ENCODE measurements at regions not wholly inside any gene's neighbourhood (a gene's known extent, or its start where the extent isn't known, plus 50 kb on each side); places are given as distances from the start of the nearest gene placed in this dataset.

DNA sequence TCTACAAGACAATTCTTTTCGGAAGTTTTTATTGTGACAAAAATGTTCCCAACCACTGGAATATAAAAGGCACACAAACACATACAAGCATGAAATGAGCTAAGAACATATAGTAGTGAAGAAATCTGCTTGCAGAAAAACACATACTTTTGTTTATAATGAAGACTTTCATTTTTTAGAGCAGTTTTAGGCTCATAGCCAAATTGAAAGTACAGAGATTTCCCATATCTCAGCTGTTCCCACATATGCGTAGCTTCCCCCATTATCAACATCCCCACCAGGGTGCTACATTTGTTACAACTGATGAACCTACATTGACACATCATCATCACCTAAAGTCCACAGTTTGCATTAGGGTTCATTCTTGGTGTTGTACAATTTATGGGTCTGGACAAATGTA, 249.4 kb downstream of the KCTD12 start:
- no peak overlapping the region for H3K4me3 ChIP-seq (ENCODE audit: low read depth, low read length)
- TF ChIP-seq, protein P1, sequence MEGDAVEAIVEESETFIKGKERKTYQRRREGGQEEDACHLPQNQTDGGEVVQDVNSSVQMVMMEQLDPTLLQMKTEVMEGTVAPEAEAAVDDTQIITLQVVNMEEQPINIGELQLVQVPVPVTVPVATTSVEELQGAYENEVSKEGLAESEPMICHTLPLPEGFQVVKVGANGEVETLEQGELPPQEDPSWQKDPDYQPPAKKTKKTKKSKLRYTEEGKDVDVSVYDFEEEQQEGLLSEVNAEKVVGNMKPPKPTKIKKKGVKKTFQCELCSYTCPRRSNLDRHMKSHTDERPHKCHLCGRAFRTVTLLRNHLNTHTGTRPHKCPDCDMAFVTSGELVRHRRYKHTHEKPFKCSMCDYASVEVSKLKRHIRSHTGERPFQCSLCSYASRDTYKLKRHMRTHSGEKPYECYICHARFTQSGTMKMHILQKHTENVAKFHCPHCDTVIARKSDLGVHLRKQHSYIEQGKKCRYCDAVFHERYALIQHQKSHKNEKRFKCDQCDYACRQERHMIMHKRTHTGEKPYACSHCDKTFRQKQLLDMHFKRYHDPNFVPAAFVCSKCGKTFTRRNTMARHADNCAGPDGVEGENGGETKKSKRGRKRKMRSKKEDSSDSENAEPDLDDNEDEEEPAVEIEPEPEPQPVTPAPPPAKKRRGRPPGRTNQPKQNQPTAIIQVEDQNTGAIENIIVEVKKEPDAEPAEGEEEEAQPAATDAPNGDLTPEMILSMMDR (IDR thresholded peaks at IDR 0.05; ENCODE audit: low read depth, low read length) = no peak
- TF ChIP-seq POLR2A (IDR thresholded peaks at IDR 0.05; ENCODE audit: extremely low read depth, insufficient read length) (no peak), MYC (IDR thresholded peaks at IDR 0.05; ENCODE audit: low read depth, low read length) (no peak)
- TF ChIP-seq, protein P2, sequence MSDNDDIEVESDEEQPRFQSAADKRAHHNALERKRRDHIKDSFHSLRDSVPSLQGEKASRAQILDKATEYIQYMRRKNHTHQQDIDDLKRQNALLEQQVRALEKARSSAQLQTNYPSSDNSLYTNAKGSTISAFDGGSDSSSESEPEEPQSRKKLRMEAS (IDR thresholded peaks at IDR 0.05; ENCODE audit: low read depth, low read length) = no peak

DNA sequence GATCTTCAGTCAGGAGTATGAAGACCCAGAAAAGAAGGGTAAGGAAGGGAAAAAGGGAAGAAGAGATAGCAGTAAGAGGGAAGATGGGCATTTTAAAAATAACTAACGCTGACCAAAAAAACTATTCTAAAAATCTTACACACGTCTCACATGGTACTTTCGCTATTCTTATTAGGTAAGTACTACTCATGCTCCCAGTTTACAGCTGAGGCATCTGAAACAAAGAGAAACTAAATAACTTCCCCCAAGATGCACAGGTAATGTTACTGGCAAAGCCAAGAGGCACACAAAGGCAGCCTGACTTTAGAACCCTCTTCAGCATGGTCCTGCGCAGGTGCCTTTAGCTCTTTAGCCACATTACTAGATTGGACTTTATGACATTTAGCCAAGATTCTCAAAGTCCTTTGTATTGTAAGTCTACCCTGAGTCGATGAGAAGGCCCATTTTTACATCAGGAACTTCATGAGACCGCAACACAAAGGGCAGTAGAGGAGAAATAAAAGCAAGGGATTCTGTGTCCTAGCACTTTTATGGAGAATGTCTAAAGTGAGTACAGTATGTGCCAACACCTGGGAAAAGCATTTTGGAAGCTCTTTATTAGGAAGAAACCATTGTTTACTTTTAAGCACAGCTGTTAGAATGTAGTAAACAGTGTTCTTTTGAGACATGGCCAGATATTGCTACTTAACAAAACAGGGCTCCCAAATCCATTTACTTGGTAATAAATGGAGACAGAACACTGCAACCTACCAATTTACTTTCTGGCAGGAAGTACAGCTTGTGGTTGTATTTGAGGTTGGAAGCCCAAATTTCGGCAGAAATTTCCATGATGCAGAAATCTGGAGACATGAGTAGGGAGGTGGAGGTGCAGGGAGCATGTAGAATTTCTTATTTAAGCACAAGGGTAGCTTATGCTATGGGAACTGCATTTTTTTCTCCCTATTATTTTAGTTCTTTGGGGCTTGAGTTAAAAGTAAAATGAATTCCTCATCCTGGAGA, 250.7 kb downstream of the KCTD12 start:
- DNase-seq (ENCODE audit: low read depth) = no peak
- H3K4me3 ChIP-seq (ENCODE audit: low read depth, low read length) = no peak overlapping the region
- TF ChIP-seq, protein P1 (IDR thresholded peaks at IDR 0.05; ENCODE audit: low read depth, low read length) = no peak
- no peak for TF ChIP-seq POLR2A (IDR thresholded peaks at IDR 0.05; ENCODE audit: extremely low read depth, insufficient read length)
- TF ChIP-seq, protein P2 (IDR thresholded peaks at IDR 0.05; ENCODE audit: low read depth, low read length) = no peak
- no peak for TF ChIP-seq MYC (IDR thresholded peaks at IDR 0.05; ENCODE audit: low read depth, low read length)

More for the DNA sequence above, 249.4 kb downstream of the KCTD12 start:
- no peak for DNase-seq (ENCODE audit: low read depth)

DNA sequence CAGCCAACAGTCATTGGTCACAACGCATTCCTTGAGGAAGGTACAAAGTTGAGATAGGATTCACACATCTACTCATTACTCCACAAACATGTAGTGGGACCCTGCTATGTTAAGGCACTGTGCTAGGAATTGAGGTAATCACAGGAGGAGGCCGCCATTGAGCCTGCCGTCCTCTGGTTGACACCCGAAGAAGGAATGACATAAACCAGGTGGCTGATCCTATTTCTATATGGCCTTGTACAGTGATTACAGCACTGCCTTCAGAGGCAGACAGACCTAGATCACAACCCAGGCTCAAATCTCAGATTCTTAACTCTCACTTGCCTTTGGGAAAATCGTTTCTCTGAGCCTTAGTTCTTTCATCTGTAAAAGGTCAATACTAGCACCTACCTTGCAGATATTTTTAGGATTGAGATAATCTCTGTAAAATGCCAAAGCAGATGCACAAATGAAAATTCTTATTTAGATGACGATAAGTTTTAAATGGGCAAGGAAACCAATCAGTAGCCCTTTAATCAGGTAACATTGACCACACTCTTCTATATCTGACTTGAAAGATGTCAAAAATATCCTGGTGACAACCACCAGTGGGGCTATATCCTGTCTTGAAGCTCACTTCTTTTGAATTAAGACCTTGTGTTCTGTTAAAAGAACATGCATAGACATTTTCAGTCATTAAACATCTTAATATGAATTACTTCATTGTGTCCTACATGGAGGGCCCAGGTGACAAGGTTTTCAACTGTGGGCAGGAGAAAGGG, 251.6 kb downstream of the KCTD12 start:
- DNase-seq (ENCODE audit: low read depth) = no peak
- no peak overlapping the region for H3K4me3 ChIP-seq (ENCODE audit: low read depth, low read length)
- TF ChIP-seq, protein P2 (IDR thresholded peaks at IDR 0.05; ENCODE audit: low read depth, low read length) = no peak
- no peak for TF ChIP-seq POLR2A (IDR thresholded peaks at IDR 0.05; ENCODE audit: extremely low read depth, insufficient read length)
- no peak for TF ChIP-seq MYC (IDR thresholded peaks at IDR 0.05; ENCODE audit: low read depth, low read length)
- TF ChIP-seq, protein P1 (IDR thresholded peaks at IDR 0.05; ENCODE audit: low read depth, low read length) = no peak

DNA sequence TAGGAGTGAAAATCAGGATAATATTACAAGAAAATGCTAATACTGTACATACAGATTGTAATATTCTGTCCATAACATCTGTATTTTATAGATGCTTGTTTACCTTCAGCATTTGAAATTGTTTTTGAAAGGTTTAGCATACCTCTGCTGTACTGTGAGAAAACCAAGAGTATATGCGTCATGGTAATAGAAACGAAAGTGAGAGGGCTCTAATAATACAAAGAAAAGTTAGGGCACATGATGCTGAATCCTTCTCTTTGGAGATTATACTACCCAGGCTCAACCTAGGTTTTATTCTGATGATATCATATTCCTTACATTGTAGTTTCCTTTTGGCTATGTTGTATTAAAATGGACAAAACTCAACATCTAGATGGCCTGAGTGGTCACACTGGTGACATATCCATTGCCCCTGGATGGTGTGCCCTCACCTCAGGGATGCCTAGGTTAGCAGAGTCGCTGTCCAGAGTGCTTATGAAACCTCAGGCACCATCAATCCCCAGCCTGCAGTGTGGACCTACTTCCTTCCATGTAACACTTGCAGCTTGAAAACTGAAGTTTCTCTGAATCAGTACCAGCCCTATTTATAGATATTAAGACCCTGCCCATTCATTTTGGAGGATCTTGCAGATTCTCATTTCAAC, 253.7 kb downstream of the KCTD12 start:
- TF ChIP-seq, protein P2 (IDR thresholded peaks at IDR 0.05; ENCODE audit: low read depth, low read length) = 0 out of 2 replicates have a peak, but pooled peaks have one; percentile 3
- no peak for TF ChIP-seq POLR2A (IDR thresholded peaks at IDR 0.05; ENCODE audit: extremely low read depth, insufficient read length)
- H3K4me3 ChIP-seq (ENCODE audit: low read depth, low read length) = no peak overlapping the region
- peak; percentile 7 for DNase-seq (ENCODE audit: low read depth)

DNA sequence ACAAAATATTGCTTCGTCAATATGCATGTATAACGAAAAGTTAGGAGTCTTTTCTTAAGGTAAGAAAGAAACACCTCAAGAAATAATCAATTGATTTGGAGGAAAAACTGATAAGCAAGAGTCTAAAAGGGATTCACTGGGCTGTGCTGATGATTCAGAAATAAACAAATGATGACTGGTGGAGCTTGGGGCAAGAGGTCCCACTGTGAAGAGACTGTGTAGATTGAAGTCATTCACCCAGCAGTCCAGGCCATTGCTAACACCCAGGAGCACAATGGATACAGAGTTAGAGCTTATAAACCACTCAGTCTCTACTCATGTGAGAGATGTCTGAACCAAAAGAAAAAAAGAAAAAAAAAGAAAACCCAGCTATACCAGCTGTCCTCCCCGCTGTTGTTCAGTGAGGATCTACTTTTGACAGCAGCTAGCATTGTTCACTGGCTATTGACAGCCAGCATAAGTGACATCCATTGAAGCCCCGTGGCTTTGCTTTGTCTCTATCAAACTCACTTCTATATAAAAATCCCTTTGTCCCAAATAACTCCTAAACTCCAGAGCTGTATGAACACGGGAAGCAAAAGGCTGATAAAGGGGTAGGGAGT, 255.5 kb downstream of the KCTD12 start:
- TF ChIP-seq MYC (IDR thresholded peaks at IDR 0.05; ENCODE audit: low read depth, low read length) (no peak), POLR2A (IDR thresholded peaks at IDR 0.05; ENCODE audit: extremely low read depth, insufficient read length) (no peak)
- TF ChIP-seq, protein P2 (IDR thresholded peaks at IDR 0.05; ENCODE audit: low read depth, low read length) = no peak
- TF ChIP-seq, protein P1 (IDR thresholded peaks at IDR 0.05; ENCODE audit: low read depth, low read length) = no peak
- DNase-seq (ENCODE audit: low read depth) = no peak
- H3K4me3 ChIP-seq (ENCODE audit: low read depth, low read length) = no peak overlapping the region
